ENCODE measurements at regions not wholly inside any gene's neighbourhood (a gene's known extent, or its start where the extent isn't known, plus 50 kb on each side); places are given as distances from the start of the nearest gene placed in this dataset.

DNA sequence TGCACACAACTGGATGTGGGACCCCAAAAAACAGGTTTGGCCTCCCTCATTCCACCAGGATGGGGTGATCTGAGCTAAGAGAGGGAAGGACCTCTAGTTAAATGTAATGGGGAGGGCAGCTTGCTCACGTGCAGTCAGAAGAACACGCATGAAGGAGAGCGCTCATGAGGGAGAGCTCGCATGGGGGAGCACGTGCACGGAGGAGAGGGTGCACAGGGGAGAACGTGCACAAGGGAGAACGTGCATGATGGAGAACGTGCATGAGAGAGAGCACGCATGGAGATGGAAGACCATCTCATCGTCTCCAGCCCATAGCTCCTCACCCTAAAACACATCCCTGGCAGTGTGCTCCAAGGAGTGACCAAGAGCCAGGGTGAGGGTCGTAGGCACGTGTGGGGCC, 141.2 kb downstream of the RBFOX3 start:
- TF ChIP-seq SP1 (IDR thresholded peaks at IDR 0.05): no peak
- no peak for TF ChIP-seq BHLHE40 (IDR thresholded peaks at IDR 0.05; ENCODE audit: borderline replicate concordance)
- TF ChIP-seq LEF1 (IDR thresholded peaks at IDR 0.05; ENCODE audit: borderline replicate concordance): no peak
- TF ChIP-seq ELF4 (IDR thresholded peaks at IDR 0.05): no peak
